Endothelial cell of umbilical vein (primary cell): ENCODE measurements at regions not wholly inside any gene's neighbourhood (a gene's known extent, or its start where the extent isn't known, plus 50 kb on each side); places are given as distances from the start of the nearest gene placed in this dataset.

Source experiments
- BruUV-seq: library from RNA; stranded (reverse); fragments of 400-500 nt; replicated peaks from 2 replicates; lab custom pipeline; 2021; lab: Mats Ljungman, UMichigan
- CTCF ChIA-PET: fragments of 300-600, 350-600 bp; sonication (Branson Sonifier 250); formaldehyde crosslinking; loops from one replicate; lab custom pipeline; 2021; ENCODE audit warnings: antibody characterized with exemption, inconsistent platforms; lab: Charles Lee
- POLR2A ChIA-PET: fragments of 300-600, 350-600 bp; sonication (Branson Sonifier 250); formaldehyde crosslinking; loops from one replicate; lab custom pipeline; 2021; ENCODE audit warnings: antibody characterized with exemption, inconsistent platforms; lab: Charles Lee
- DNase-seq: peaks from one replicate; pipeline ENCODE4 v3.0.0-alpha.2; 2011; ENCODE audit warnings: low read depth, low spot score
- FAIRE-seq: peaks from 2 replicates; lab custom pipeline; 2011; peaks lifted over from hg19 to GRCh38; lab: Jason Lieb, UNC
- H2AFZ ChIP-seq: 2 replicates; pipeline ENCODE4 v1.6.0; 2012; ENCODE audit warnings: low read depth, low read length, control low read depth, inconsistent platforms
- H3K27ac ChIP-seq: 2 replicates; pipeline ENCODE4 v1.5.1; 2011; ENCODE audit warnings: low read depth, mild to moderate bottlenecking, control low read depth, low read length, moderate library complexity; ENCODE audit not compliant: insufficient read depth
- H3K27me3 ChIP-seq, 2 experiments: 2 replicates each; pipeline versions ENCODE4 v1.6.0 to v1.6.1; 2011; ENCODE audit warnings: low read length in 2 of 2, mixed read lengths in 1 of 2; ENCODE audit not compliant: control insufficient read depth in 2 of 2, insufficient read depth in 2 of 2
- H3K36me3 ChIP-seq, 2 experiments: 2 replicates in 1 of 2; 3 replicates in 1 of 2; pipeline ENCODE4 v1.5.1; 2011; ENCODE audit warnings: low read length in 2 of 2, mild to moderate bottlenecking in 1 of 2, moderate library complexity in 1 of 2; ENCODE audit not compliant: control insufficient read depth in 2 of 2, insufficient read depth in 2 of 2; ENCODE audit errors: extremely low read depth in 1 of 2
- H3K4me1 ChIP-seq: 3 replicates; pipeline ENCODE4 v1.5.1; 2011; ENCODE audit warnings: mild to moderate bottlenecking, low read length; ENCODE audit not compliant: control insufficient read depth, insufficient read depth; ENCODE audit errors: extremely low read depth
- H3K4me2 ChIP-seq: 2 replicates; pipeline ENCODE4 v1.6.1; 2011; ENCODE audit warnings: low read length, control low read depth, mixed read lengths; ENCODE audit not compliant: insufficient read depth
- H3K4me3 ChIP-seq, 3 experiments: fragments of 200-600 bp in 1 of 3; sonication (generic), shearing (Covaris generic) in 1 of 3; replicated peaks in 1 of 3; 2 replicates each; pipeline ENCODE4 v1.5.1; 2011 to 2016; ENCODE audit warnings: control low read depth in 3 of 3, low read length in 3 of 3, mild to moderate bottlenecking in 2 of 3, inconsistent platforms in 1 of 3, low read depth in 1 of 3, moderate library complexity in 1 of 3; ENCODE audit not compliant: insufficient read depth in 1 of 3
- H3K79me2 ChIP-seq: 2 replicates; pipeline ENCODE4 v1.6.0; 2012; ENCODE audit warnings: low read length, inconsistent platforms; ENCODE audit not compliant: control insufficient read depth, insufficient read depth
- H3K9ac ChIP-seq: replicated peaks from 2 replicates; pipeline ENCODE3; 2011; ENCODE audit warnings: low read length, control low read depth; ENCODE audit not compliant: insufficient read depth; ENCODE audit errors: extremely low read depth
- H3K9me1 ChIP-seq: replicated peaks from 3 replicates; pipeline ENCODE4 v1.6.0; 2011; ENCODE audit warnings: mild to moderate bottlenecking, low read length; ENCODE audit not compliant: control insufficient read depth, insufficient read depth; ENCODE audit errors: extremely low read depth
- H3K9me3 ChIP-seq: replicated peaks from 2 replicates; pipeline ENCODE4 v1.5.1; 2012; ENCODE audit warnings: low read length, inconsistent platforms; ENCODE audit not compliant: control insufficient read depth, insufficient read depth
- H4K20me1 ChIP-seq: replicated peaks from 2 replicates; pipeline ENCODE3; 2011; ENCODE audit warnings: mild to moderate bottlenecking, low read length; ENCODE audit not compliant: control insufficient read depth, insufficient read depth; ENCODE audit errors: extremely low read depth
- EZH2 ChIP-seq: IDR thresholded peaks from 2 replicates; pipeline ENCODE4 v1.6.1; 2012; ENCODE audit warnings: borderline replicate concordance, low read depth, mild to moderate bottlenecking, moderate library complexity, low read length, inconsistent platforms; ENCODE audit not compliant: severe bottlenecking
- FOS ChIP-seq: IDR thresholded peaks from 2 replicates; pipeline ENCODE4 v1.6.1; 2011; ENCODE audit warnings: mild to moderate bottlenecking, low read length, moderate library complexity, borderline replicate concordance; ENCODE audit not compliant: insufficient read depth
- GATA2 ChIP-seq: IDR thresholded peaks from 2 replicates; pipeline ENCODE4 v1.7.0; 2011; ENCODE audit warnings: low read depth, mild to moderate bottlenecking, moderate library complexity, mixed read lengths, low read length; ENCODE audit not compliant: insufficient read length, insufficient read depth
- JUN ChIP-seq: IDR thresholded peaks from 2 replicates; pipeline ENCODE4 v1.6.1; 2011; ENCODE audit warnings: borderline replicate concordance, low read depth; ENCODE audit not compliant: insufficient read length, insufficient read depth
- MAX ChIP-seq: IDR thresholded peaks from 2 replicates; pipeline ENCODE4 v1.6.1; 2011; ENCODE audit not compliant: insufficient read depth, insufficient read length
- MYC ChIP-seq: IDR thresholded peaks from one replicate; pipeline ENCODE4 v1.6.1; 2011; ENCODE audit warnings: mild to moderate bottlenecking, low read depth, low read length
- POLR2A ChIP-seq: IDR thresholded peaks from 2 replicates; pipeline ENCODE4 v1.6.1; 2012; ENCODE audit warnings: low read depth, mild to moderate bottlenecking, control low read depth, low read length
- POLR2AphosphoS5 ChIP-seq: IDR thresholded peaks from 2 replicates; pipeline ENCODE4 v1.6.1; 2012; ENCODE audit warnings: low read depth, mild to moderate bottlenecking, control low read depth, low read length, moderate library complexity; ENCODE audit not compliant: insufficient read depth
- dilution Hi-C: fragments of 300-500 bp; cut with MboI; formaldehyde crosslinking; loops from one replicate; pipeline ENCODE4 v1.15.0; 2019; ENCODE audit warnings: low sequenced_read_pairs; ENCODE audit not compliant: extremely low pct_ligation_motif_present
- intact Hi-C: fragments of 100-400 bp; cut with micrococcal nuclease; formaldehyde crosslinking; loops from one replicate; pipeline ENCODE4 v1.10.0; 2022
- TF ChIP-seq, protein P1 (sequence below), 2 donors: IDR thresholded peaks; 1 replicate in 1 of 2; 2 replicates in 1 of 2; pipeline ENCODE4 v1.5.1; 2011; ENCODE audit warnings: low read length in 2 of 2, mild to moderate bottlenecking in 2 of 2, moderate library complexity in 2 of 2, control low read depth in 1 of 2, inconsistent platforms in 1 of 2, low read depth in 1 of 2; ENCODE audit not compliant: insufficient read depth in 1 of 2; ENCODE audit errors: extremely low read depth in 1 of 2

DNA sequence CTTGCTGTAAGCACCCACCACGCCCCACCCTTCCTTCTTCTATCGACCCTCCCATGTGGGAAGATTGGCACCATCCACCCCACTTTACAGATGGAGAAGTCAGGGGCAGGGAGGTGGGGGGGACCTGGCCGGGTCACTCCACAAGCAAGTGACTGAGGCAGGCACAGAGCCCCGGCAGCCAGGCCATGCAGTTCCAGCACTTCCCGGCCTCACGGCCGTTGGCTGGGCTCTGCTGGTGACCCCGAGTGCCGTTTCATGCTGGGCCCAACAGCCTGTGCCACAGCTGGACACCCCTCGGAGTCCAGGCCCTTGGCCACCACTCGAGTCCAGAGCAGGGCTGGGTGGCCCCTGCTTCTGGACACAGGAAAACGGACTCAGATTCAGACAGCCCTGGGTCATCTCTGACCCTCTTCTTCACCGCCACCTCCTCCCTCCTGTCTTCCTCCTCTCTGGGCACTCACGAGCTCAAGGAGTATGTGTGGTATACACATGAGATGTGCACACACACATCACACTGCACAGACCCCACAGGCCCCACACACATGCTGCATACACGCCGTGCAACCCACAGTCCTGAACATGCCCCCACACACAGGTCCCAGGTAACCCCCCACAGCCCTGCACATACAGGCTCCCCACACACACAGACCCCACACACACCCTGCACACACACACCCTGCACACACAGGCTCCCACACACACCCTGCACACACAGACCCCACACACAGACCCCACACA lies 89.3 kb upstream of the GPC1 start:
- no peak for FAIRE-seq
- intact Hi-C loops, result loop anchor here (5.0 kb wide), 1 partner anchor 1004 kb away; no protein-coding TSS in a partner anchor

More for the DNA sequence above, 89.3 kb upstream of the GPC1 start:
- Histone ChIP-seq H4K20me1 (no peaks in the 10 kb centered on the region), H3K27ac (no peak overlapping the region), H3K9me1 (no peaks in the 10 kb centered on the region), H3K4me1 (no peaks in the 10 kb centered on the region), H3K79me2 (no peaks in the 10 kb centered on the region), H3K4me3 (no peak overlapping the region), H2AFZ (no peak overlapping the region), H3K36me3 (no peaks in the 10 kb centered on the region), H3K9ac (no peak overlapping the region), H3K27me3 (no peaks in the 10 kb centered on the region), H3K9me3 (no peaks in the 10 kb centered on the region), H3K4me2 (no peak overlapping the region)
- dilution Hi-C loops, result no loop called here
- BruUV-seq, result no TSS peak
- no peak for DNase-seq
- TF ChIP-seq FOS, result no peak
- no peak for TF ChIP-seq EZH2
- no peak for TF ChIP-seq MAX
- TF ChIP-seq GATA2, result no peak
- no peak for TF ChIP-seq MYC
- TF ChIP-seq, protein P1, sequence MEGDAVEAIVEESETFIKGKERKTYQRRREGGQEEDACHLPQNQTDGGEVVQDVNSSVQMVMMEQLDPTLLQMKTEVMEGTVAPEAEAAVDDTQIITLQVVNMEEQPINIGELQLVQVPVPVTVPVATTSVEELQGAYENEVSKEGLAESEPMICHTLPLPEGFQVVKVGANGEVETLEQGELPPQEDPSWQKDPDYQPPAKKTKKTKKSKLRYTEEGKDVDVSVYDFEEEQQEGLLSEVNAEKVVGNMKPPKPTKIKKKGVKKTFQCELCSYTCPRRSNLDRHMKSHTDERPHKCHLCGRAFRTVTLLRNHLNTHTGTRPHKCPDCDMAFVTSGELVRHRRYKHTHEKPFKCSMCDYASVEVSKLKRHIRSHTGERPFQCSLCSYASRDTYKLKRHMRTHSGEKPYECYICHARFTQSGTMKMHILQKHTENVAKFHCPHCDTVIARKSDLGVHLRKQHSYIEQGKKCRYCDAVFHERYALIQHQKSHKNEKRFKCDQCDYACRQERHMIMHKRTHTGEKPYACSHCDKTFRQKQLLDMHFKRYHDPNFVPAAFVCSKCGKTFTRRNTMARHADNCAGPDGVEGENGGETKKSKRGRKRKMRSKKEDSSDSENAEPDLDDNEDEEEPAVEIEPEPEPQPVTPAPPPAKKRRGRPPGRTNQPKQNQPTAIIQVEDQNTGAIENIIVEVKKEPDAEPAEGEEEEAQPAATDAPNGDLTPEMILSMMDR (IDR thresholded peaks at IDR 0.05; ENCODE audit: extremely low read depth in 1 of 2, insufficient read depth in 1 of 2, low read depth in 1 of 2, low read length in 2 of 2), result no peak
- no peak for TF ChIP-seq POLR2AphosphoS5
- TF ChIP-seq JUN, result no peak
- TF ChIP-seq POLR2A, result no peak
- POLR2A ChIA-PET, result no interaction called here
- CTCF ChIA-PET, result no interaction called here
